ENCODE measurements at regions not wholly inside any gene's neighbourhood (a gene's known extent, or its start where the extent isn't known, plus 50 kb on each side); places are given as distances from the start of the nearest gene placed in this dataset.

DNA sequence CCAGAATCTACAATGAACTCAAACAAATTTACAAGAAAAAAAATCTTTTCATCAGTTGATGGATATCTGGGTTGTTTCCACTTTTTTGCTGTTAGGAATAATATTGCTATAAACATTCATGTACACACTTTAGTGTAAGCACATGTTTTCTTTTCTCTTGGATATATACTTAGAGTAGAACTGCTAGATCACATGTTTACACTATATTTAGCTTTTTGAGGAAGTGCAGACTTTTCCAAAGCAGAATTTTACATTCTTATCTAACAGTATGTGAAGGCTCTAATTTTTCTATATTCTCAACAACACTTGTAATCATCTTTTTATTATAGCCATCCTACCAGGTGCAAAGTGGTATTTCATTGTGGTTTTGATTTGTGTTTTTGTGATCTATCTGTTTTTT, 103.6 kb upstream of the RMP24 start:
- Histone ChIP-seq H3K36me3 (no peaks in the 10 kb centered on the region), H3K4me1 (no peaks in the 10 kb centered on the region), H3K4me3 (no peak overlapping the region), H3K9me3 (no peaks in the 10 kb centered on the region), H3K27ac (no peak overlapping the region), H3K27me3 (no peaks in the 10 kb centered on the region)
- intact Hi-C loops (cut with DNase I): no loop called here
- no peak for DNase-seq (ENCODE audit: extremely low spot score in 2 of 2)
- TF ChIP-seq, protein P1, sequence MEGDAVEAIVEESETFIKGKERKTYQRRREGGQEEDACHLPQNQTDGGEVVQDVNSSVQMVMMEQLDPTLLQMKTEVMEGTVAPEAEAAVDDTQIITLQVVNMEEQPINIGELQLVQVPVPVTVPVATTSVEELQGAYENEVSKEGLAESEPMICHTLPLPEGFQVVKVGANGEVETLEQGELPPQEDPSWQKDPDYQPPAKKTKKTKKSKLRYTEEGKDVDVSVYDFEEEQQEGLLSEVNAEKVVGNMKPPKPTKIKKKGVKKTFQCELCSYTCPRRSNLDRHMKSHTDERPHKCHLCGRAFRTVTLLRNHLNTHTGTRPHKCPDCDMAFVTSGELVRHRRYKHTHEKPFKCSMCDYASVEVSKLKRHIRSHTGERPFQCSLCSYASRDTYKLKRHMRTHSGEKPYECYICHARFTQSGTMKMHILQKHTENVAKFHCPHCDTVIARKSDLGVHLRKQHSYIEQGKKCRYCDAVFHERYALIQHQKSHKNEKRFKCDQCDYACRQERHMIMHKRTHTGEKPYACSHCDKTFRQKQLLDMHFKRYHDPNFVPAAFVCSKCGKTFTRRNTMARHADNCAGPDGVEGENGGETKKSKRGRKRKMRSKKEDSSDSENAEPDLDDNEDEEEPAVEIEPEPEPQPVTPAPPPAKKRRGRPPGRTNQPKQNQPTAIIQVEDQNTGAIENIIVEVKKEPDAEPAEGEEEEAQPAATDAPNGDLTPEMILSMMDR (IDR thresholded peaks at IDR 0.05): no peak
- no peak for TF ChIP-seq POLR2AphosphoS5 (IDR thresholded peaks at IDR 0.05; ENCODE audit: insufficient read depth in 1 of 2, low read depth in 1 of 2)
- TF ChIP-seq POLR2A (IDR thresholded peaks at IDR 0.05): no peak

- Histone ChIP-seq H3K27ac (no peak overlapping the region), H3K9me3 (no peaks in the 10 kb centered on the region), H3K4me3 (no peak overlapping the region), H3K4me1 (no peaks in the 10 kb centered on the region), H3K36me3 (no peaks in the 10 kb centered on the region), H3K27me3 (no peaks in the 10 kb centered on the region)
- no peak for DNase-seq (ENCODE audit: extremely low spot score in 2 of 2)
- intact Hi-C loops (cut with DNase I): no loop called here
- TF ChIP-seq, protein P1 (IDR thresholded peaks at IDR 0.05): no peak
- TF ChIP-seq POLR2A (IDR thresholded peaks at IDR 0.05) (no peak), POLR2AphosphoS5 (IDR thresholded peaks at IDR 0.05; ENCODE audit: insufficient read depth in 1 of 2, low read depth in 1 of 2) (no peak)
These were observed 101.1 kb upstream of the RMP24 start for GRCh38 chr18:35871337-35871736.

DNA sequence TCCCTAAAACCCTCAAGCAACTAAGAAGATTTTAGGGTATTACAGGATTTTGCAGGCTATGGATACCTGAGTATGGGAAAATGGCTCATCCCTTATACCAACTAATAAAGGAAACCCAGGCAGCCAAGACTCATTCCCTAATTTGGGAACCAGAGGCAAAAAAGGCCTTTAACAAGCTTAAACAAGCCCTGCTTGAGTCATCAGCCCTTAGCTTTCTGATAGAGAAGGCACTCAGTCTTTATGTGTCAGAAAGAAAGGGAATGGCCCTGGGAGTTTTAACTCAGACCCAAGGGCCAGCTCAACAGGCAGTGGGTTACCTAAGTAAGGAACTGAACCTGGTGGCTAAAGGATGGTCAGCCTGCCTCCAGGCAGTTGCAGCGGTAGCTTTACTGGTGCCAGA, 96.9 kb upstream of the RMP24 start:
- Histone ChIP-seq H3K27me3 (no peaks in the 10 kb centered on the region), H3K4me1 (no peaks in the 10 kb centered on the region), H3K36me3 (no peaks in the 10 kb centered on the region), H3K27ac (no peak overlapping the region), H3K4me3 (no peak overlapping the region), H3K9me3 (no peaks in the 10 kb centered on the region)
- intact Hi-C loops (cut with DNase I): no loop called here
- no peak for DNase-seq (ENCODE audit: extremely low spot score in 2 of 2)
- no peak for TF ChIP-seq POLR2A (IDR thresholded peaks at IDR 0.05)
- TF ChIP-seq, protein P1 (IDR thresholded peaks at IDR 0.05): no peak
- no peak for TF ChIP-seq POLR2AphosphoS5 (IDR thresholded peaks at IDR 0.05; ENCODE audit: insufficient read depth in 1 of 2, low read depth in 1 of 2)

GRCh38 chr18:35876243-35876642, 96.2 kb upstream of the RMP24 start:
- no peak for DNase-seq (ENCODE audit: extremely low spot score in 2 of 2)
- no peak overlapping the region for H3K4me3 ChIP-seq
- no peaks in the 10 kb centered on the region for H3K4me1 ChIP-seq
- no peaks in the 10 kb centered on the region for H3K9me3 ChIP-seq
- intact Hi-C loops (cut with DNase I): no loop called here
- no peak overlapping the region for H3K27ac ChIP-seq
- TF ChIP-seq, protein P1 (IDR thresholded peaks at IDR 0.05): no peak
- no peak for TF ChIP-seq POLR2AphosphoS5 (IDR thresholded peaks at IDR 0.05; ENCODE audit: insufficient read depth in 1 of 2, low read depth in 1 of 2)
- no peaks in the 10 kb centered on the region for H3K36me3 ChIP-seq
- H3K27me3 ChIP-seq: no peaks in the 10 kb centered on the region

DNA sequence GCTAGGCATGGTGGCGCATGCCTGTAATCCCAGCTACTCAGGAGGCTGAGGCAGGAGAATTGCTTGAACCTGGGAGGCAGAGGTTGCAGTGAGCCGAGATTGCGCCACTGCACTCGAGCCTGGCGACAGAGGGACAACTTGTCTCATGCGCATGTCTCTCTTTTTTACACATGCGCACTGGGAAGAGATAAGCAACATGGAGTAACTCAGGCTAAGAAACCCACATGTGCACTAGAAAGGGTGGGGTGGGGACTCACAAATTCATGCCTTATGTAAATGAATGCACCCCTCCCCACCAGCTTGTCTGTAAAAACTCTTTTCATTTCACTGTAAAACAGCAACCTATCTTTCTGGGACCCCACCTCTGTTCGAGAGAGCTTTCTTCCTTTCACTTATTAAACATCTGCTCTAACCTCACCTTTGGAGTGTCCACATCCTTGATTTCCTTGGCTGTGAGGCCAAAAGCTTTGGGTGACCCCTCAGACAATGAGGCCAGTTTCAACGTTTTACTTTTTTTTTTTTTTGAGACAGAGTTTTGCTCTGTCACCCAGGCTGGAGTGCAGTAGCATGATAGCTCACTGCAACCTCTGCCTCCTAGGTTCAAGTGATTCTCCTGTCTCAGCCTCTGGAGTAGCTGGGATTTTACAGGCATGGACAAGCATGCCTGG, 91.6 kb upstream of the RMP24 start:
- TF ChIP-seq POLR2A (IDR thresholded peaks at IDR 0.05) (no peak), POLR2AphosphoS5 (IDR thresholded peaks at IDR 0.05; ENCODE audit: insufficient read depth in 1 of 2, low read depth in 1 of 2) (no peak)
- TF ChIP-seq, protein P1 (IDR thresholded peaks at IDR 0.05): no peak
- H3K27ac ChIP-seq: no peak overlapping the region
- no peak for DNase-seq (ENCODE audit: extremely low spot score in 2 of 2)

More for the DNA sequence above, 91.6 kb upstream of the RMP24 start:
- no peaks in the 10 kb centered on the region for H3K4me1 ChIP-seq
- no peak overlapping the region for H3K4me3 ChIP-seq
- intact Hi-C loops (cut with DNase I): no loop called here
- H3K9me3 ChIP-seq: no peaks in the 10 kb centered on the region
- H3K27me3 ChIP-seq: no peaks in the 10 kb centered on the region
- H3K36me3 ChIP-seq: no peaks in the 10 kb centered on the region

Measured in vagina (tissue), 2 donors.